Dedifferentiated amniotic fluid mesenchymal stem cell (primary cell): ENCODE measurements at regions not wholly inside any gene's neighbourhood (a gene's known extent, or its start where the extent isn't known, plus 50 kb on each side); places are given as distances from the start of the nearest gene placed in this dataset.

Experiments used
- DNase-seq: peaks from one replicate; pipeline ENCODE4 v3.0.0-alpha.2; 2016; ENCODE audit errors: extremely low spot score

GRCh38 chr22:48244388-48245195 is 1482.1 kb downstream of the TBC1D22A start:
- no peak for DNase-seq

- no peak for DNase-seq
These were observed 1480.0 kb downstream of the TBC1D22A start for GRCh38 chr22:48242461-48242864.

- DNase-seq: no peak
These were observed 1479.2 kb downstream of the TBC1D22A start for GRCh38 chr22:48241658-48242057.

- no peak for DNase-seq
These were observed 1478.4 kb downstream of the TBC1D22A start for GRCh38 chr22:48240935-48241230.

GRCh38 chr22:48240148-48240934 is 1477.9 kb downstream of the TBC1D22A start:
- no peak for DNase-seq

- DNase-seq: no peak
These were observed 1477.2 kb downstream of the TBC1D22A start for GRCh38 chr22:48239461-48240147.

GRCh38 chr22:48238966-48239365 is 1476.5 kb downstream of the TBC1D22A start:
- no peak for DNase-seq

GRCh38 chr22:48238284-48238915 is 1476.0 kb downstream of the TBC1D22A start:
- no peak for DNase-seq

GRCh38 chr22:48237466-48238283 is 1475.2 kb downstream of the TBC1D22A start:
- DNase-seq: no peak

GRCh38 chr22:48236261-48236660 is 1473.8 kb downstream of the TBC1D22A start:
- DNase-seq: no peak

GRCh38 chr22:48235744-48236143 is 1473.3 kb downstream of the TBC1D22A start:
- DNase-seq: no peak

GRCh38 chr22:48234011-48234410 is 1471.6 kb downstream of the TBC1D22A start:
- no peak for DNase-seq

- DNase-seq: no peak
These were observed 1471.1 kb downstream of the TBC1D22A start for GRCh38 chr22:48233586-48233985.

- no peak for DNase-seq
These were observed 1466.0 kb downstream of the TBC1D22A start for GRCh38 chr22:48228468-48228867.

GRCh38 chr22:48227341-48228018 is 1465.0 kb downstream of the TBC1D22A start:
- no peak for DNase-seq

- DNase-seq: no peak
These were observed 1463.9 kb downstream of the TBC1D22A start for GRCh38 chr22:48226026-48227013.

- no peak for DNase-seq
These were observed 1461.9 kb downstream of the TBC1D22A start for GRCh38 chr22:48224332-48224731.

- DNase-seq: no peak
These were observed 1461.2 kb downstream of the TBC1D22A start for GRCh38 chr22:48223488-48224190.
